Stimulated activated memory B cell treated with anti-CD40 and anti-IgM and Interleukin-4, amounts not matched to agents 10 μg/mL and 1 μg/mL and 100 μg/mL, for 72 hours (primary cell): ENCODE measurements at regions not wholly inside any gene's neighbourhood (a gene's known extent, or its start where the extent isn't known, plus 50 kb on each side); places are given as distances from the start of the nearest gene placed in this dataset.

Source experiments
- ATAC-seq: fragments of 150-1000 bp; cut with Tn5 transposase; 2 replicates; pipeline ENCODE4 v1.10.0; 2021
- H3K27ac Mint-ChIP-seq: one replicate; pipeline ENCODE4 v1.8.0; 2022; ENCODE audit warnings: mild to moderate bottlenecking, mixed read lengths
- H3K27me3 Mint-ChIP-seq: one replicate; pipeline ENCODE4 v1.8.0; 2022; ENCODE audit warnings: mixed read lengths
- H3K36me3 Mint-ChIP-seq: one replicate; pipeline ENCODE4 v1.8.0; 2022; ENCODE audit warnings: mixed read lengths
- H3K4me1 Mint-ChIP-seq: one replicate; pipeline ENCODE4 v1.8.0; 2022; ENCODE audit warnings: mixed read lengths
- H3K4me3 Mint-ChIP-seq: one replicate; pipeline ENCODE4 v1.8.0; 2022; ENCODE audit warnings: mild to moderate bottlenecking, moderate library complexity, mixed read lengths
- H3K9me3 Mint-ChIP-seq: one replicate; pipeline ENCODE4 v1.8.0; 2022; ENCODE audit warnings: mixed read lengths

DNA sequence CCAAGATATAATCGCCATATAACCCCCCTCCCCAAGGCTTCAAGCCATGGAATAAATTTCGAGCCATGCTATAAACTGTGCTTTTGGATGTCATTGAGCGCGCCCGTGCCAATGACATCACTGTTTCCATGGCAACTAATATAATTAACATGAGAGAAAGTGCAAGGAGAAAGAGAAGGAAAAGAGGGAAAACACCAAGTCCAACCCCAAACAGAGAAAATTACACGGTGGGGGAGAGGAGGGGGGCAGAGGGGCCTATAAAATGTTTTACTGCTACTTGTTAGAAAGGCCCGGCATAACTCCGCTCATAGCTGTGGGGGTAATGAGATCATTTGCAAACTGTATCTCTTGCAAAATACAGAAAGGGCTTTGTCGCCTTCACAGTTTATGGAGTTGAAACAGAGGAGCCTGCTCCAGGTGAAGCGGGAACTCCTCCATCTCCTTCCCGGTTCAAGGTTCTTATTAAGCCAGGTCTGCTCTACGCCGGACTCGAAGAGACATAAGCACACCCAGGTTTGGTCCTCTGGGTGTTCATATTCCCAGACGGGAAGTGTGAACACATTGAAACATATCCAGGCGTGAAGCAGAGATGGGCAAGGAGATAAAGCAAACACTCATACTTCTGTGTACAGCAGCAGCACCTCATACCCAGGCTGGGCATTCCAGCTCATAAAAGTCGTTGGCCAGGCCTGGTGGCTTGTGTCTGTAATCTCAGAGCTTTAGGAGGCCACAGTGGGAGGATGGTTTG is 99.1 kb upstream of the MAP1LC3B2 start:
- Mint-ChIP-seq H3K36me3 (no peaks in the 10 kb centered on the region), H3K4me1 (peaks cover 34% of the 10 kb centered on the region), H3K9me3 (no peaks in the 10 kb centered on the region), H3K27ac (no peak overlapping the region), H3K4me3 (no peak overlapping the region), H3K27me3 (peaks cover 9% of the 10 kb centered on the region)
- ATAC-seq = no peak

- ATAC-seq = no peak
- H3K9me3 Mint-ChIP-seq = no peaks in the 10 kb centered on the region
- H3K36me3 Mint-ChIP-seq = no peaks in the 10 kb centered on the region
- H3K27me3 Mint-ChIP-seq = peaks cover 7% of the 10 kb centered on the region
- H3K4me3 Mint-ChIP-seq = no peak overlapping the region
- peaks cover 31% of the 10 kb centered on the region for H3K4me1 Mint-ChIP-seq
- no peak overlapping the region for H3K27ac Mint-ChIP-seq
Measured at GRCh38 chr12:116461060-116461459, 98.1 kb upstream of the MAP1LC3B2 start.

DNA sequence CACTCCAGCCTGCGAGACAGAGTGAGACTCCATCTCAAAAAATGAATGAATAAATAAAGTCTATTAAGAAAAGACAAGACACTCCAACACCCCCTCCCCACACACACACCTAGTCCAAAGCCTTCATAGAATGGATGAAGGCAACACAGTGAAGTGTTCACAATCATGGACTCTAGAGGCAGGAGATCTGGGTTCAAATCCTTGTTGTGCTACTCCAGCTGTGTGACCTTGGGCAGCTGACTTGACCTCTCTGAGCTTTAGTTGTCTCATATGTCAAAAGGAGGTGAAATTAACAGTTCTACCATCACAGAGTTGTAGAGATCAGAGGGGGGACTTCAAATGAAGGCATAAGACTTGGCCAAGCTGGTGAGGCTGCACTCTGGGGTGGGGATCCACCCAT is 95.8 kb upstream of the MAP1LC3B2 start:
- no peak overlapping the region for H3K27ac Mint-ChIP-seq
- H3K4me1 Mint-ChIP-seq = peaks cover 20% of the 10 kb centered on the region
- H3K27me3 Mint-ChIP-seq = no peaks in the 10 kb centered on the region

DNA sequence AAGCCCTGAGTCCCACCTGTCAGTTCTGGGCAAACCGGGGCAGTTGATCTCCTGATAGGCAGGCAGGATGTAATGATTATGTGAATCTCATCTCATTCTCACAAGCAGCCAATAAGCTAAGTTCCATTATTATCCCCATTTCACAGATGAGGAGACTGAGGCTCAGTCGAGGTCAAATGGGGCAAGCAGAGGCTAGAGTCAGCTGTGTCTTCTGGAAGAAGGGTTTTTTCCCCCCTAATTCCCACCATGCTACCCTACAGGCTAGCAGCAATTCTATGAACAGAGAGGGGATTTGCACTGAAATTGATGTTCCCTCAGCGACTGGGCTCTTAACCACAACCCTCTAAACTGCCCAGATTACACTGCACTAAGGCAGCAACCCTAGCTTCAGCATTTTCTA is 93.8 kb upstream of the MAP1LC3B2 start:
- H3K9me3 Mint-ChIP-seq = no peaks in the 10 kb centered on the region
- H3K4me3 Mint-ChIP-seq = no peak overlapping the region
- no peak for ATAC-seq
- no peak overlapping the region for H3K27ac Mint-ChIP-seq
- H3K36me3 Mint-ChIP-seq = no peaks in the 10 kb centered on the region
- no peaks in the 10 kb centered on the region for H3K27me3 Mint-ChIP-seq
- peaks cover under 1% of the 10 kb centered on the region for H3K4me1 Mint-ChIP-seq

More for the DNA sequence above, 95.8 kb upstream of the MAP1LC3B2 start:
- no peak for ATAC-seq
- Mint-ChIP-seq H3K4me3 (no peak overlapping the region), H3K9me3 (no peaks in the 10 kb centered on the region), H3K36me3 (no peaks in the 10 kb centered on the region)

DNA sequence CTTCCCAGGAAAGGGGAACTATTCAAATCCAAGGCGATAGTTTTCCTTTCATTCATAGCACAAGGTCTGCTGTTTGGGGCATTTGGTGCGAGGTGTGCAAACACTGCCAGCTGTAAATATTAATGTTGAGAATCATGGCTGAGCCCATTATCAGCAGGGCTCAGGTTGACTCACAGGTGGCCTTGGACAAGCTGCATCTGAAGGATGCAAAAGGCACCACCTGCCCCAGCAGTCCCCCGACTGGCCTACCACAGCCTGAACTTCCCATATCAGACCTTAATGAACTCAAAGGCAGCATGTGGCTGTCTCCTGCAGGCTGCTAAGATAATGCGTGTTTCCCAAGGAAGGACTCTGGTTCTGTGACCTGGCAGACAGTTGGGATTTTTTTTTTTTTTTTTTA is 93.3 kb upstream of the MAP1LC3B2 start:
- no peaks in the 10 kb centered on the region for H3K27me3 Mint-ChIP-seq
- no peak for ATAC-seq
- H3K36me3 Mint-ChIP-seq = no peaks in the 10 kb centered on the region
- no peaks in the 10 kb centered on the region for H3K4me1 Mint-ChIP-seq
- H3K27ac Mint-ChIP-seq = no peak overlapping the region
- H3K4me3 Mint-ChIP-seq = no peak overlapping the region
- no peaks in the 10 kb centered on the region for H3K9me3 Mint-ChIP-seq

GRCh38 chr12:116466536-116466935 is 92.6 kb upstream of the MAP1LC3B2 start:
- ATAC-seq = no peak
- H3K4me1 Mint-ChIP-seq = no peaks in the 10 kb centered on the region

DNA sequence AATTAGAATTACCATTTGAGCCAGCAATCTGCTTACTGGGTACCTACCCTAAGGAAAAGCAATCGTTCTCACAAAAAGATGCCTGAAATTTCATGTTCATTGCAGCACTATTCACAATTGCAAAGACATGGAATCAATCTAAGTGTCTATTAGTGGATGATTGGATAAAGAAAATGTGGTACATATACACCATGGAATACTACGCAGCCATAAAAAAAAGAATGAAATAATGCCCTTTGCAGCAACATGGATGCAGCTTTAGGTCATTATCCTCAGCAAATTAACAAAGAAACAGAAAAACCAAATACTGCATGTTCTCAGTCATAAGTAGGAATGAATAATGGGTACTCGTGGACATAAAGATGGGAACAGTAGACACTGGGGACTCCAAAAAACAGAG is 89.8 kb upstream of the MAP1LC3B2 start:
- no peak for ATAC-seq

More at GRCh38 chr12:116466536-116466935, 92.6 kb upstream of the MAP1LC3B2 start:
- Mint-ChIP-seq H3K27me3 (no peaks in the 10 kb centered on the region), H3K36me3 (no peaks in the 10 kb centered on the region), H3K4me3 (no peak overlapping the region), H3K9me3 (no peaks in the 10 kb centered on the region), H3K27ac (no peak overlapping the region)

GRCh38 chr12:116471544-116471943 is 87.6 kb upstream of the MAP1LC3B2 start:
- Mint-ChIP-seq H3K36me3 (peaks cover 6% of the 10 kb centered on the region), H3K27ac (no peak overlapping the region), H3K4me3 (no peak overlapping the region), H3K9me3 (peaks cover 3% of the 10 kb centered on the region), H3K4me1 (peaks cover 11% of the 10 kb centered on the region), H3K27me3 (no peaks in the 10 kb centered on the region)
- ATAC-seq = no peak

More for the DNA sequence above, 89.8 kb upstream of the MAP1LC3B2 start:
- Mint-ChIP-seq H3K36me3 (peaks cover 5% of the 10 kb centered on the region), H3K4me3 (no peak overlapping the region), H3K4me1 (peaks cover 9% of the 10 kb centered on the region), H3K27me3 (no peaks in the 10 kb centered on the region), H3K9me3 (peaks cover 3% of the 10 kb centered on the region), H3K27ac (peak overlapping the region; percentile 9)

- Mint-ChIP-seq H3K27ac (no peak overlapping the region), H3K9me3 (peaks cover 3% of the 10 kb centered on the region), H3K4me3 (no peak overlapping the region), H3K27me3 (no peaks in the 10 kb centered on the region), H3K36me3 (peaks cover 6% of the 10 kb centered on the region), H3K4me1 (peaks cover 11% of the 10 kb centered on the region)
- no peak for ATAC-seq
Measured at GRCh38 chr12:116472193-116472592, 87.0 kb upstream of the MAP1LC3B2 start.

DNA sequence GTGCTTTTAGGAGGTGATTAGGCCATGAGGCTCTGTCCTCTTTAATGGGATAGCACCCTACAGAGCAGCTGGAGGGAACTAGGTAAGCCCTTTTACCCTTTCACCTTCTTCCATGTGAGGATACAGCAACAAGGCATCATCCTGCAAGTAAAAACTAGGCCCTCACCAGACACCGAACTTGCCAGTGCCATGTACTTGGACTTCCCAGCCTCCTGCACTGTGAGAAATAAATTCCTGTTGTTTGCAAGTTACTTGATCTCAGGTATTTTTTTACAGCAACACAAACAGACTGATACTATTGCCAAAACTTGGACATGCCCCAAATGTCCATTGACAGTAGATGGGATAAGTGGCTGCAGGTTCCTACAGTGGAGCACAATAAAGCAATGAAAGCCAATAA is 85.8 kb upstream of the MAP1LC3B2 start:
- peaks cover 11% of the 10 kb centered on the region for H3K4me1 Mint-ChIP-seq
- H3K4me3 Mint-ChIP-seq = no peak overlapping the region
- no peaks in the 10 kb centered on the region for H3K27me3 Mint-ChIP-seq
- H3K9me3 Mint-ChIP-seq = peaks cover 3% of the 10 kb centered on the region
- ATAC-seq = no peak
- H3K27ac Mint-ChIP-seq = no peak overlapping the region
- H3K36me3 Mint-ChIP-seq = peaks cover 6% of the 10 kb centered on the region

DNA sequence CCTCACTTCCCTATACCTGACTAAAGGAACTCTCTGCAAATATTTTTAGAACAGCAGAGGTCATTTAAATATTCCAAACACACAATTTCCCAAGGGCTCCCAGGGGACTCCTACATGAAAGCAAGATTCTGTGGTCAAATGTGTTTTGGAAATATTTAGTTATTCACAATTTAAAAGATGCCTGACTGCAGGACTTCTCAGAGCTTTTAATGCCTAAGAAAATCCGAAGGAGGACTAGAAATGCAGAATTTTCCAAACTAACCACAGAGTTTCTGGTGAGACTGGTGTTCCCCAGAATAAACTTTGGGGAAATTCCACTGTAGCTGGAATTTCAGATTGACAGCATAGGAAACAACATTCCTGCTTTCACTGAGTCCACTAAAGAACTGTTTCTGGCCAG is 84.8 kb upstream of the MAP1LC3B2 start:
- no peak for ATAC-seq
- Mint-ChIP-seq H3K4me1 (peaks cover 11% of the 10 kb centered on the region), H3K36me3 (peaks cover 6% of the 10 kb centered on the region), H3K9me3 (peaks cover 3% of the 10 kb centered on the region), H3K4me3 (no peak overlapping the region), H3K27ac (no peak overlapping the region), H3K27me3 (no peaks in the 10 kb centered on the region)

- Mint-ChIP-seq H3K9me3 (peaks cover 3% of the 10 kb centered on the region), H3K27me3 (no peaks in the 10 kb centered on the region), H3K27ac (no peak overlapping the region), H3K4me3 (no peak overlapping the region), H3K4me1 (peaks cover 14% of the 10 kb centered on the region), H3K36me3 (peaks cover 6% of the 10 kb centered on the region)
- no peak for ATAC-seq
Measured at GRCh38 chr12:116474899-116475298, 84.3 kb upstream of the MAP1LC3B2 start.

GRCh38 chr12:116476227-116476822 is 82.9 kb upstream of the MAP1LC3B2 start:
- no peak for ATAC-seq
- Mint-ChIP-seq H3K27me3 (no peaks in the 10 kb centered on the region), H3K4me3 (no peak overlapping the region), H3K9me3 (peaks cover 3% of the 10 kb centered on the region), H3K36me3 (peaks cover 6% of the 10 kb centered on the region), H3K4me1 (peaks cover 24% of the 10 kb centered on the region), H3K27ac (no peak overlapping the region)

GRCh38 chr12:116478243-116478773 is 80.9 kb upstream of the MAP1LC3B2 start:
- Mint-ChIP-seq H3K36me3 (peaks cover 6% of the 10 kb centered on the region), H3K27ac (no peak overlapping the region), H3K4me3 (no peak overlapping the region), H3K27me3 (no peaks in the 10 kb centered on the region), H3K9me3 (peaks cover 3% of the 10 kb centered on the region), H3K4me1 (peaks cover 24% of the 10 kb centered on the region)
- ATAC-seq = no peak

DNA sequence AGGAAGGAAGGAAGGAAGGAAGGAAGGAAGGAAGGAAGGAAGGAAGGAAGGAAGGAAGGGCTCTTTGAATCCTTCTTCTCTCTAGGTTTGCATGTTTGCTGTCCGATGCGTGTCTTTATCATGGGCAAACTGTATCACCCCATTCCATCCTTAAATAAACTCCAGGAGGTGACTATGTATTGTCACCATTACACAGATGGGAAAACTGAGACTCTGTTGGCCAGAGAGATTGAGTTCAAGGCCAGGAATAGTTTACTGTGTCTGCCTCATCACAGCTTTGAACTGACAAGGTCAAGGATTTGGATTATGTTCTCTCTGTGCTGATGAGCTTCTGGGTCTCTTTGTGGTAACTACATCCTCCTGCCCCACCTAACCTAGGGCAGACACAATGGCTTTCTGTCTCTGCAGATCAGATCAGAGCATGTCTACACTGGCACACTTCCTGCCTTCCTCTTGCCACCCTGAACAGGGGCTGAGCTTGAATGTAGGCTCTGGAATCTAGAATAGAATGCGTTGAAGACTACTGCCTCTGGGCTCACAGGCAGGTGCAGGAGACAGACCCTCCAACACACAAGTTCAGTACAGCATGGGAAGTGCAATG is 78.9 kb upstream of the MAP1LC3B2 start:
- H3K36me3 Mint-ChIP-seq = no peaks in the 10 kb centered on the region
- H3K9me3 Mint-ChIP-seq = no peaks in the 10 kb centered on the region
- H3K4me1 Mint-ChIP-seq = peaks cover 13% of the 10 kb centered on the region
- no peaks in the 10 kb centered on the region for H3K27me3 Mint-ChIP-seq
- H3K27ac Mint-ChIP-seq = peak overlapping the region; percentile 18
- ATAC-seq = no peak
- no peak overlapping the region for H3K4me3 Mint-ChIP-seq
